Fibroblast of lung (primary cell): ENCODE measurements at regions not wholly inside any gene's neighbourhood (a gene's known extent, or its start where the extent isn't known, plus 50 kb on each side); places are given as distances from the start of the nearest gene placed in this dataset.

ENCODE experiments used
- CTCF ChIP-seq, 2 donors: IDR thresholded peaks in 1 of 2; conservative IDR thresholded peaks in 1 of 2; 1 replicate in 1 of 2; 2 replicates in 1 of 2; pipeline ENCODE4 v1.5.1; 2011 to 2012; ENCODE audit warnings: low read length in 2 of 2, control low read depth in 1 of 2, inconsistent platforms in 1 of 2, low read depth in 1 of 2, mild to moderate bottlenecking in 1 of 2
- EZH2 ChIP-seq: IDR thresholded peaks from 2 replicates; pipeline ENCODE4 v1.5.1; 2012; ENCODE audit warnings: low read length, control low read depth, mild to moderate bottlenecking; ENCODE audit errors: missing control alignments

GRCh38 chr12:97288531-97288930 is 174.1 kb upstream of the RMST start:
- no peak for TF ChIP-seq CTCF (conservative IDR thresholded peaks at IDR 0.05 in 1 of 2, IDR thresholded peaks at IDR 0.05 in 1 of 2; ENCODE audit: low read depth in 1 of 2, low read length in 2 of 2)
- TF ChIP-seq EZH2 = no peak
